Stomach (tissue), 8 donors: ENCODE measurements at regions not wholly inside any gene's neighbourhood (a gene's known extent, or its start where the extent isn't known, plus 50 kb on each side); places are given as distances from the start of the nearest gene placed in this dataset.

Source experiments
- DNase-seq, 2 donors: peaks; one replicate each; pipeline versions ENCODE4 v3.0.0 to v3.0.0-alpha.2; 2013 to 2019
- H3K27ac ChIP-seq, 5 donors: fragments of 200-600 bp in 4 of 5; sonication (generic) in 4 of 5; one replicate each; pipeline ENCODE4 v1.5.1; 2013 to 2019; ENCODE audit warnings: mild to moderate bottlenecking in 1 of 5, moderate library complexity in 1 of 5
- H3K27me3 ChIP-seq, 3 donors: fragments of 200-600 bp; sonication (generic); one replicate each; pipeline ENCODE4 v1.5.1; 2017 to 2019; ENCODE audit warnings: mixed run types in 1 of 3
- H3K36me3 ChIP-seq, 4 donors: fragments of 200-600 bp; sonication (generic); 1 replicate in 3 of 4; 2 replicates in 1 of 4; pipeline ENCODE4 v1.5.1; 2016 to 2019
- H3K4me1 ChIP-seq, 4 donors: fragments of 200-600 bp; sonication (generic); one replicate each; pipeline ENCODE4 v1.5.1; 2016 to 2019
- H3K4me3 ChIP-seq, 4 donors: fragments of 200-600 bp; sonication (generic) in 3 of 4; one replicate each; pipeline ENCODE4 v1.5.1; 2016 to 2019; ENCODE audit warnings: mild to moderate bottlenecking in 1 of 4
- H3K9me3 ChIP-seq, 4 donors: fragments of 200-600 bp; sonication (generic); one replicate each; pipeline ENCODE4 v1.5.1; 2016 to 2019
- EP300 ChIP-seq: sonication (generic); formaldehyde crosslinking; IDR thresholded peaks from one replicate; pipeline ENCODE4 v1.6.1; 2017; ENCODE audit warnings: antibody characterized with exemption
- POLR2A ChIP-seq, 4 donors: fragments of 450-650 bp; IDR thresholded peaks; one replicate each; pipeline ENCODE4 v1.6.1; 2016; ENCODE audit warnings: antibody characterized with exemption in 4 of 4, control low read depth in 2 of 4, mild to moderate bottlenecking in 1 of 4, moderate library complexity in 1 of 4
- POLR2AphosphoS5 ChIP-seq, 3 donors: sonication (generic); formaldehyde crosslinking; IDR thresholded peaks; one replicate each; pipeline ENCODE4 v1.6.1; 2016; ENCODE audit warnings: antibody characterized with exemption in 3 of 3
- WGBS, 5 donors: extraction: QIAGEN DNeasy Blood & Tissue Kit in 3 of 5; methylation state at CpG; one replicate each; pipeline versions ENCODE4 v1.1.5 to v1.1.7; 2013 to 2018; 5-methylcytosine and 5-hydroxymethylcytosine counted together
- intact Hi-C: fragments of 100-400 bp; cut with DNase I; formaldehyde crosslinking; loops from one replicate; pipeline ENCODE4 v1.15.1; 2023; ENCODE audit warnings: low total_unique reads
- TF ChIP-seq, protein P1 (sequence below), 7 experiments: fragments of 450-650 bp in 4 of 7; fragments of 200-600 bp in 3 of 7; sonication (generic) in 3 of 7; IDR thresholded peaks; one replicate each; pipeline ENCODE4 v1.5.1; 2016 to 2019; ENCODE audit warnings: antibody characterized with exemption in 7 of 7, control low read depth in 2 of 7, mild to moderate bottlenecking in 1 of 7
- donor health status: healthy with polysubstance abuse.
- donor health status: Bipolar disorder and iron deficiency.
- donor health status: healthy.

DNA sequence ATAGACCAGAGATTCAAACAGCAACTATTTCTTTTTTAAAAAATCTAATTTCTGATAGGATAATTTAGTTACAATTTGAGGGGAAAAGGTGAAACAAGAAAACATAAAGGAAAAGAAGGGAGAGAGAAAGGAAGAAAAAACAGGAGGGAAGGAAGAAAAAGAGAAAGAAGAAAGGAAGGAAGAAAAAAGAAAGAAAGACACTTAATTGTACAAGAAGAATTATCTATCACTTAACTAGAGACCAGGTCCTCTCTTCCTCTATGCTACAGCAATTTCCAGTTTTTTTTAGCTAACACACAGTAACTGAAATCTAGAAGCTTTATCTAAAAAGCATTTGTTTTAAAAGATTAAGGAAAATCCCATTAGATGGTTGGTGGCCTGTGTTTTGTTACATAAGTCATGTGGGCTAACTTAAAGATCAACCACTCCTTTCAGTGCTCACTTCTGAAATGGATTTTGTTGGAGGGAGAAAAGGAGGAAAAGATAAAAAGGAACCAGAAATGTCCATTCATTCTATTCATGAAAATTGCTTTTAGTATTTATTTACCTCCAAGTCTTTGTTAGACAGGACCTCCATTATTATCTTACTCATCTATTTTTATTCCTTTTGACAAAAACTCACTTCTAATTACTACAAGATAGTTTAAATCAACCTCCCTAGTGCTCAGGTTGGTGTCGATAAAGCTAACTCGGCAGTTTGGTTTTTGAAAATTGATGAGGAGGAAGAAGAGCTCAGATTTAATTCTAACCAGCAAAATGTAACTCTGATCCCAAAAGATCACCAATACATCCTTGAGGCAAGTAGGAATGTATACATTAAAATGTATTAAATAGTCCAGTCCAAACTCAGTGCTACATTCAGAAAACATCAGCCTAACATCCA, 251.5 kb upstream of the FN1 start:
- peaks cover 0 to 7% (median 1%) of the 10 kb centered on the region in 4 donors for H3K4me1 ChIP-seq
- no peaks in the 10 kb centered on the region for H3K9me3 ChIP-seq
- WGBS, 5 donors, result 64 to 91% (median 84%) methylated on average over 2 of the region's 2 CpGs
- no peaks in the 10 kb centered on the region for H3K27me3 ChIP-seq
- intact Hi-C loops, result no loop called here
- H3K4me3 ChIP-seq, result no peak overlapping the region
- no peaks in the 10 kb centered on the region for H3K36me3 ChIP-seq
- DNase-seq, result no peak
- H3K27ac ChIP-seq, result no peak overlapping the region
- TF ChIP-seq POLR2AphosphoS5 (IDR thresholded peaks at IDR 0.05), result no peak

DNA sequence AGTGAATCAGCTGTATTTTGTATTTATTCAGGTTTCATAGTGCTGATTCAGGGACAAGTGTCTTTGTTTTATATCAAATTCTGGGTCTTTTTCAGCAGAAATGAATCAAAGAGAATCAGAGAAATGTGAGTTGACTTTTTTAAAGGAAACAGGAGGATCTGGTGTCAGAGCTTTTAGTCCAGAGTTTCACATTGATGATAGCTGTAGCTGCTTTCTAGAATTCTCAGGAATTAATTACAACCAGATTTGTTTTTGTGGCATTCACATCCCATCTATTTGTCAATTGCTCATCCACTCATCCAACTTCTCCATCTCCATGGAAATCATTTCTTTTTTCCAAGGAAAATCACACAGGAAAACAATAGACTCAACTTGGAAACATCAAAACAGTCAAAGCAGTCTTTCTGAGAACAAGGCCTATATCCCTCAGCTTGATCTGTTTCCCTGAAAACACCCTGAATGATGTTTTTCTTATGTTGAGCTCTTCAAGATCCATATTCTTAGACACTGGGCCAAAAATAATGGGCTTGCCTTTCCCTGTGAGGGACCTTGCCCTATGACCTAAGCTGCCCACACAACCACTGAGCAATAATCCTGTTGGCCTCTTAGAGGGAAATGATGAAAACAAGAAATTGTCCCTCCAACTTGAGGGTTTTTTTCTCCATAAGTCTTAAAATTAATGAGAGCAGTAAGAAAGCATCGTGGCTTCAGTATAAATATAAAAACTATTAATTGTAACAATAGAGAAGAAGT, 249.5 kb upstream of the FN1 start:
- Histone ChIP-seq H3K27me3 (no peaks in the 10 kb centered on the region), H3K36me3 (no peaks in the 10 kb centered on the region), H3K4me3 (no peak overlapping the region), H3K9me3 (no peaks in the 10 kb centered on the region), H3K27ac (no peak overlapping the region), H3K4me1 (peaks cover 0 to 12% (median 0%) of the 10 kb centered on the region in 4 donors)
- DNase-seq, result no peak
- TF ChIP-seq EP300 (no peak), POLR2AphosphoS5 (IDR thresholded peaks at IDR 0.05) (no peak), POLR2A (IDR thresholded peaks at IDR 0.05) (no peak)
- TF ChIP-seq, protein P1, sequence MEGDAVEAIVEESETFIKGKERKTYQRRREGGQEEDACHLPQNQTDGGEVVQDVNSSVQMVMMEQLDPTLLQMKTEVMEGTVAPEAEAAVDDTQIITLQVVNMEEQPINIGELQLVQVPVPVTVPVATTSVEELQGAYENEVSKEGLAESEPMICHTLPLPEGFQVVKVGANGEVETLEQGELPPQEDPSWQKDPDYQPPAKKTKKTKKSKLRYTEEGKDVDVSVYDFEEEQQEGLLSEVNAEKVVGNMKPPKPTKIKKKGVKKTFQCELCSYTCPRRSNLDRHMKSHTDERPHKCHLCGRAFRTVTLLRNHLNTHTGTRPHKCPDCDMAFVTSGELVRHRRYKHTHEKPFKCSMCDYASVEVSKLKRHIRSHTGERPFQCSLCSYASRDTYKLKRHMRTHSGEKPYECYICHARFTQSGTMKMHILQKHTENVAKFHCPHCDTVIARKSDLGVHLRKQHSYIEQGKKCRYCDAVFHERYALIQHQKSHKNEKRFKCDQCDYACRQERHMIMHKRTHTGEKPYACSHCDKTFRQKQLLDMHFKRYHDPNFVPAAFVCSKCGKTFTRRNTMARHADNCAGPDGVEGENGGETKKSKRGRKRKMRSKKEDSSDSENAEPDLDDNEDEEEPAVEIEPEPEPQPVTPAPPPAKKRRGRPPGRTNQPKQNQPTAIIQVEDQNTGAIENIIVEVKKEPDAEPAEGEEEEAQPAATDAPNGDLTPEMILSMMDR (IDR thresholded peaks at IDR 0.05), result no peak
- intact Hi-C loops, result no loop called here
- WGBS, 5 donors, result 62 to 87% (median 83%) methylated on average over 1 of the region's 1 CpG

DNA sequence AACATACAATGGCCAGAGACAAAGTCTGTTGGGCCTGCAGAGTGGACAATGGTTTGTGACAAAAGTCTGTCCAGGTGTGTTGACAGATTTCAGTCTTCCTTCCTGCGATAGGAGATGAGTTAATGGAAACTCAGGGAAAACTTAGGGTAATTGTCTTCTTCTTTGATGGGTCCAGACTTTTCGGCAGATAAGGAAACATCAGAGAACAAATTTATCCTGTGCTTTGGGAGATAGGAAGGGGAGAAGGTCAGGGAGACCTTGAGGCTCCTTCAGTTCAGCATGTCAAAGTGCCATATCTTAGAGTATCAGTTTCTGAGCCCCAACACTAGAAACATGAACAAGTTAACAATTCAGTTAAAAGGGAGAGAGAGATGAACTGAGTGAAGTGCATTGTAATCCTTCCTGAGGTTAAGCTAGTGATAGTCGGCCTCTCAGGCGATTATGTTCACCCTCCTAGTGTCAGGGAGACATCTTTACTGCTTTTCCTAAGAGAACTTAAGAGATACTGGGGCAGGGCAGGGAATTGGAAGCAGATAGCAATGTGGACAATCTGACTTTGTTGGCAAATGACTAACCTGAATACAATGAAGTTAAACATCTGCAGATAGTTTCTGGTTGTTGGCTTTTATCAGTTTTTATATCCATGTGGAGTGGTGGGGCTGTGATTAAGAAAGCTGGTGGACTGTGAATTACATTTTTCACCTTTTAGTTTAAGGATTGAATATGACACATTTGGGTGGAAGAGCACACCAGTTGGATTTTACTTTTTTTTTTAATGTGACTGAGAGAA, 248.8 kb upstream of the FN1 start:
- intact Hi-C loops, result no loop called here

DNA sequence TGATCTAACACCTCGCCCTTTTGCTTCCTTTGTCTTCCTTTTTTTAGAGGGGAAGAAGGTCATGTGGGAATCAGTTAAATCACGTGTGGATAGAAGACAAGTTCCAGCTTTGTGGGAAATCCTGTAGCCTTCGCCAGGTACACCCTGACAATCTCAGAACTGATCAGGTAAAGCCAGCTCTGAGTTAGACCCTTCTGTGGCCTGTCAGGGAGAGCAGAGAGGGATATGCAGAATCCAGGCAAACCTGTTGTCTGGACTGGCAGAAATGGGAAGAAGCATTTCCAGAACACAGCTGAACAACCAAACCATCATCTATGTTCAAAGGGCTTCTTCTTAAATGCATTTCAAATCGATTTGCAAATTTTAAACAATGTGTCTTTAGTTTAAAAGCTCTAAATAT, 247.4 kb upstream of the FN1 start:
- DNase-seq, result no peak
- intact Hi-C loops, result no loop called here
- TF ChIP-seq POLR2A (IDR thresholded peaks at IDR 0.05) (no peak), EP300 (no peak)
- TF ChIP-seq, protein P1 (IDR thresholded peaks at IDR 0.05), result no peak
- no peaks in the 10 kb centered on the region for H3K27me3 ChIP-seq
- no peak overlapping the region for H3K27ac ChIP-seq
- H3K9me3 ChIP-seq, result no peaks in the 10 kb centered on the region
- peaks cover 0 to 12% (median 0%) of the 10 kb centered on the region in 4 donors for H3K4me1 ChIP-seq
- WGBS, 5 donors, result 57 to 73% (median 64%) methylated on average over 4 of the region's 4 CpGs
- H3K36me3 ChIP-seq, result no peaks in the 10 kb centered on the region
- H3K4me3 ChIP-seq, result no peak overlapping the region

More for the DNA sequence above, 248.8 kb upstream of the FN1 start:
- no peak overlapping the region for H3K27ac ChIP-seq
- no peak overlapping the region for H3K4me3 ChIP-seq
- 71 to 82% (median 80%) methylated on average over 4 of the region's 4 CpGs for WGBS, 5 donors
- DNase-seq, result no peak
- TF ChIP-seq POLR2AphosphoS5 (IDR thresholded peaks at IDR 0.05), result no peak
- TF ChIP-seq, protein P1 (IDR thresholded peaks at IDR 0.05), result no peak
- no peak for TF ChIP-seq POLR2A (IDR thresholded peaks at IDR 0.05)
- no peak for TF ChIP-seq EP300
- no peaks in the 10 kb centered on the region for H3K27me3 ChIP-seq
- peaks cover 0 to 12% (median 0%) of the 10 kb centered on the region in 4 donors for H3K4me1 ChIP-seq
- no peaks in the 10 kb centered on the region for H3K9me3 ChIP-seq
- no peaks in the 10 kb centered on the region for H3K36me3 ChIP-seq
